RWPE1 (cell line): ENCODE measurements at regions not wholly inside any gene's neighbourhood (a gene's known extent, or its start where the extent isn't known, plus 50 kb on each side); places are given as distances from the start of the nearest gene placed in this dataset.

Source experiments
- CTCF ChIA-PET: fragments of 350-600 bp; sonication (Branson Sonifier 250); formaldehyde crosslinking; extraction: SDS; loops from one replicate; lab custom pipeline; 2021; lab: Yijun Ruan, JAX
- POLR2A ChIA-PET: fragments of 400-600 bp; formaldehyde crosslinking; extraction: SDS; loops from one replicate; lab custom pipeline; 2020; ENCODE audit warnings: antibody characterized with exemption; ENCODE audit not compliant: low non-redundant PET; lab: Yijun Ruan, JAX
- DNase-seq: peaks from one replicate; pipeline ENCODE4 v3.0.0; 2012; ENCODE audit warnings: low spot score
- H3K27ac ChIP-seq: fragments of 450-650 bp; 2 replicates; pipeline ENCODE4 v1.5.1; 2017
- TF ChIP-seq, protein P1 (sequence below): fragments of 450-650 bp; conservative IDR thresholded peaks from 2 replicates; pipeline ENCODE4 v1.5.1; 2017; ENCODE audit warnings: low read depth, mild to moderate bottlenecking

DNA sequence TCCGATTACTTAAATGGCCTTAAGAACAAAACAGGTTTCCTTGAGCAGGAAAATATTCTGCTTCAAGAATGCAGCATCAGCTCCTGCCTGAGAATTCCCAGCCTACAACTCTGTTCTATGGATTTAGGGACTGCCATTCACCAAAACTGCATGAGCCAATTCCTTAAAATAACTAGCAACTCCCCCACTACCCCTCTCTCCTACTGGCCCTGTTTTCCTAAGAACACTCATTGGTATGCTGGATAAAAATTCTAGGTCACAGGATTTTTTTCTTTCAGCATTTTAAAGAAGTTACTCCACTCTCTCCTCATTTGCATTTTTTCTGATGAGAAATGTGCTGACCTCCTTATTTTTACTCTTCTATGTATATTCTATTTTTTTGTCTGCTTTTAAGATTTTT lies 347.1 kb downstream of the IDS start:
- H3K27ac ChIP-seq, result no peak overlapping the region
- TF ChIP-seq, protein P1, sequence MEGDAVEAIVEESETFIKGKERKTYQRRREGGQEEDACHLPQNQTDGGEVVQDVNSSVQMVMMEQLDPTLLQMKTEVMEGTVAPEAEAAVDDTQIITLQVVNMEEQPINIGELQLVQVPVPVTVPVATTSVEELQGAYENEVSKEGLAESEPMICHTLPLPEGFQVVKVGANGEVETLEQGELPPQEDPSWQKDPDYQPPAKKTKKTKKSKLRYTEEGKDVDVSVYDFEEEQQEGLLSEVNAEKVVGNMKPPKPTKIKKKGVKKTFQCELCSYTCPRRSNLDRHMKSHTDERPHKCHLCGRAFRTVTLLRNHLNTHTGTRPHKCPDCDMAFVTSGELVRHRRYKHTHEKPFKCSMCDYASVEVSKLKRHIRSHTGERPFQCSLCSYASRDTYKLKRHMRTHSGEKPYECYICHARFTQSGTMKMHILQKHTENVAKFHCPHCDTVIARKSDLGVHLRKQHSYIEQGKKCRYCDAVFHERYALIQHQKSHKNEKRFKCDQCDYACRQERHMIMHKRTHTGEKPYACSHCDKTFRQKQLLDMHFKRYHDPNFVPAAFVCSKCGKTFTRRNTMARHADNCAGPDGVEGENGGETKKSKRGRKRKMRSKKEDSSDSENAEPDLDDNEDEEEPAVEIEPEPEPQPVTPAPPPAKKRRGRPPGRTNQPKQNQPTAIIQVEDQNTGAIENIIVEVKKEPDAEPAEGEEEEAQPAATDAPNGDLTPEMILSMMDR, result no peak
- CTCF ChIA-PET, result no interaction called here
- no peak for DNase-seq
- POLR2A ChIA-PET, result no interaction called here

DNA sequence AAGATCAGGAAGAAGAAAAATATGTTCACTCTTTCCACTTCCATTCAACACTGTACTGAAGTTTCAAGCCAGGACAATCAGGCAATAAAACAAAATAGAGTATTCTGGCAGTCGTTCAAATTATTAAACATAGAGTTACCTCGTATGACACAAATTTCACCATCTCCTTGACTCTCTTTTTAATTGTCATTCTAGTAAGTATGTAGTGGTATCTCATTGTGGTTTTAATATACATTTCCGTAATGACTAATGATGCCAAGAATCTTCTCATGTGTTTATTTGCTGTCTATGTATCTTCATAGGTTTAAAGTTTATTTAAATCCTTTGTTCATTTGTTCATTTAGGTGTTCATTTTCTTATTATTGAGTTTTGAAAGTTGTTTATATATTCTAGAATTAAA lies 352.2 kb downstream of the IDS start:
- no peak overlapping the region for H3K27ac ChIP-seq
- TF ChIP-seq, protein P1, result no peak

DNA sequence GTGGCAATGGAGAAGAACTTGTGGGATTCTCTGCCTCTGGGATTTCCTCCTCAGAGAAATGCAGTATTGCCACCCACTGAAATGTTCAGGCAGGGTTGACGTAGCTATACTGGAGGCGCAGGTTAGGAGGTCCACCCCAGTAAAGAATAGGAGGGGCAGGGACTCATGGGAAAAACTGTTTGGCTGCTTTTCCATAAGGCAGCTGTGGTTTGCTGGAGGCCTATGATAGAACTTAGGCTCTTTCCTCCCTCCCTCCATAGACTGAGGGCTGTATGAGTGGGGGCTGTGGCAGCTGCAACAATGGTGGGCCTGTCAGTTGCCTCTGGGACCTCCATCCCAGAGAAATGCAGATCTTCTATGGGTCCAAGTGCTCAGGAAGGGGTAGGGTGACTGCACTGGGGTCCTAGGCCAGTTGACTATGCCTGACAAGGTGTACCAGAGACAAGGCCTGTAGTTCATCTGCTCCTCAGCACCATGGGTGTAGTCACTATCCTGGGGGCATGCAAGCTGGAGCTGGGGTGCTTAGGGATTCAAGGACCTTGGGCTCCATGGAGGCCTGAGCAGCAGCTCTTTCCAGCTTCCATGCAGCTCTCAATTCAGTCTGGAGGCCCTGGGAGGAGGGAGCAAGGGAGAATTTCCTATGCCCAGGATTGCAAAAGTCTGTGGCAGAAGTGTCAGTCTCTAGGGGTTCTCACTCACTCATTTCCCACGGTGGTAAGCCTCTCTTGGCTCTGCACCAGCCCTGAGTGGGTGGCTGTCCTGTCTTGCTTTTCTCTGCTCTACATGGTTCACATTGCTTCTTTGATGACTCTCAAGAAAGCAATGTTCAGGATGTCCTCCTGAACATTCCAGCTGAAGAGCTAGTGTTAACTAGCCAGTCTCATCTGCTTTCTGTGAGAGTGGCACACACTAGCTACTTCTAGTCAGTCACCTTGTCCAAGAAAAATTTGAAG lies 353.0 kb downstream of the IDS start:
- DNase-seq, result peak; percentile 16
- TF ChIP-seq, protein P1, result no peak
- H3K27ac ChIP-seq, result peak overlapping the region; percentile 22
- ChIA-PET CTCF (no interaction called here), POLR2A (interaction anchor here (0.6 kb wide), 1 partner anchor 23 kb away, joined by 3 read pairs; no protein-coding TSS in a partner anchor)

More for the DNA sequence above, 352.2 kb downstream of the IDS start:
- ChIA-PET POLR2A (no interaction called here), CTCF (no interaction called here)
- DNase-seq, result no peak

DNA sequence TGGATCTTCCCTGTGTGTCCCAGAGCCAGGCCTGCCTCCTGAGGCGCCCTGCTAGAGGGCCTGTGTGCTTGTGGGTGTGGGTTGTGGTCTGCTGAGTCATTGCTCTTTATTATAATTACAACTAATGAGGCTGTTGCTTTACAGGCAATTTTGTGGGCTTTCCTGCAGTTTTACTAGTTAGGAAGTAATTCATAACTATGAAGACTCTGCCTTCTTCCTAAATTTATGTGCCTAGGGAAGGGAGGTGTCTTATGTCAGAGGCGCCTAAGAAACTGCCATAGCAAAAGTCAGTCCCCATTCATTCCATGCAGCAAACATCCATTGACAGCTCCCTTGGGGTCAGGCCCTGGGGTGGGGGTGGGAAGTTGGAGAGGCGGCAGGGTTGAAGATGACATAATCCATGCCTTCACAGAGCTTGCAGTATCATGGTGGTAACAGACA lies 359.2 kb downstream of the IDS start:
- TF ChIP-seq, protein P1, result no peak
- ChIA-PET CTCF (no interaction called here), POLR2A (no interaction called here)
- H3K27ac ChIP-seq, result no peak overlapping the region
- no peak for DNase-seq

DNA sequence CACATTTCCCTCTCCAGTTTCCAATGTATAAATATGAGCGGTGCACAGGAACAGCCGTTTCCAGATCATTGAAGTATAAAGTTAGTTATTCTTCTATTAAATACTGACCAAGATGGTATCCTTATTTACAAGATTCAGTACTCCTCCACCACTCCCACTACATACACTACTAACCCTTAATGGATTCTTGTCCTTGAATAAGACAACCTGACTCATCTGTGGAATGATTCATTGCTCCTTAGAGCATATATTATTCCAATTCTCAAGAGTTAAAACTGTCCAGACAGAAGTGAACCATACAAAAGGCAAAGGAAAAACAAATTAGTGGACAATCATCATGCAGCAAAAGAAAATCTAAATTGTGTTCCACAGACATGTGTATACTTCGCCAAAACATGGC lies 373.3 kb downstream of the IDS start:
- POLR2A ChIA-PET, result no interaction called here
- CTCF ChIA-PET, result no interaction called here
- no peak overlapping the region for H3K27ac ChIP-seq
- TF ChIP-seq, protein P1, result no peak
- DNase-seq, result peak; percentile 26

DNA sequence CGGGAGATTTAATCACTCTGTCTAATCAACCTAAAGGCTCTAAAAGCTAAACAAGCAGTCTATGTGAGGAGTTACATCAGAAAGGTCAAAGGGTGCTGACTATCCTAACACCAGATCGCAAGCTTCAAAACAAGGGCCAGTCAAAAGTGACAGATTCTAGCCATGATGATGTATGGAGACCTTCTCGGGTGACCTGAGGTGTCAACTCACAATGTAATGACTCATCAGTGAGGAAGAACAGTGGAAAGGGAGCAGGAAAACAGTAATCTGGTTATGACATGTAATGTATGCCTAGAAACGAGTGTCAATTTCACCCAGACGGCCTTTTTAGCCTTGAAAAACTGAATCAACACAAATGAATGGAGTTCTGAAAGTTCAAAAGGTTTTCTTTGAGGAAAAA lies 375.3 kb downstream of the IDS start:
- H3K27ac ChIP-seq, result no peak overlapping the region
- TF ChIP-seq, protein P1, result no peak
- ChIA-PET CTCF (no interaction called here), POLR2A (no interaction called here)
- DNase-seq, result no peak
